HG03457 (cell line): ENCODE measurements at regions not wholly inside any gene's neighbourhood (a gene's known extent, or its start where the extent isn't known, plus 50 kb on each side); places are given as distances from the start of the nearest gene placed in this dataset.

Experiments
- ATAC-seq: cut with Tn5 transposase; IDR thresholded peaks from one replicate; pipeline ENCODE4 v1.9.1; 2021; ENCODE audit warnings: moderate number of reproducible peaks; ENCODE audit not compliant: unreplicated experiment

DNA sequence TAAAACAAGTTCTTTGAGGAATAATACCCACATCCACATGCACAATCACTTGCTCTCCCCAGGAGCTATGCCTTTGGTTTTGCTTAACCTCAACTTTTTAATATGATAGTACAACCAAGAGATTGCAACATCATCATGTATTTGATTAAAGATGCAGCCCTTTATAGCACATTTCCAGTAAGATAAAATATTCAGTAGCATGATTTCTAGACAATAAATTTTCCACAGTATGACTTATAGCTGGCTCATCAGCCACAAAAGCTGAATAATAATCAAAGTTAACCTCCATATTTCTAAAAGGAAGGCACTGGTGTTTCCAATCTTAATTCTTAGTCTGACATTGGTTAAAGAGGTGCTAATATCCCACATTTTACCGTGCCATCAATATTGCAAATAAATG, 622.5 kb downstream of the TBL1XR1 start:
- no peak for ATAC-seq

DNA sequence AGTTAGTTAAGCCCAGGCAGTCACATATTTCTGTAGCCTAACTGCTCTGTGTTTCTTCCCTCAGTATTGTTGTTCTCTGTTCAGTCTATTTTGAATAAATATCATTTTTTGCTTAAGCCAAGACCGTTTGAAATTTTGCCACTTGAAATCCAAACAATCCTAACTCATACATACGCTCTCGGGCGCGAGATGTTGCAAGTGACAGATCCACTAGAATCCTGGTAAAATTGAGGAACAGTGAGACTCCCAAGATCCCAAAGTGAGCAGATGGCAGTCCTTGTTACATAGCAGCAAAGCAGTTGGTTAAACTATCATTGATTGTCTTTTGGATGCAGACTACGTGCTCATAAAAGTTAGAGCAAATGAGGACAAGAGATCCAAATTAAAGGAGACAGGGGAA, 625.4 kb downstream of the TBL1XR1 start:
- no peak for ATAC-seq

DNA sequence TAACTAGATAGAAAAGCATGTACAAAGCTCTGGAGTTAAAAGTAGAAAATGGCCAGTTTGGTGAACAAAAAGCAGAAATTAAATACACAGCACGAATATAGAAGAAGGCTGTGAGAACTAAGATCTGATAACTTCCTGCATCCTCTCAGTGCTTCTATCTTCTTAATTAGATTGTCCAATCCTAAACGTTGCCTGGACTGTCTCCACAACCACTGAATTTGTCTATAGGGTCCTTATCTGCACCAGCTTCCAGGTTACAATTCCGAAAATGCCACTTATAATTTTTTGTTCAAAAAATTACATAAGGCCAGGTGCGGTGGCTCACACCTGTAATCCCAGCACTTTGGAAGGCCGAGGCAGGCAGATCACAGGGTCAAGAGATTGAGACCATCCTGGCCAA, 626.3 kb downstream of the TBL1XR1 start:
- no peak for ATAC-seq

DNA sequence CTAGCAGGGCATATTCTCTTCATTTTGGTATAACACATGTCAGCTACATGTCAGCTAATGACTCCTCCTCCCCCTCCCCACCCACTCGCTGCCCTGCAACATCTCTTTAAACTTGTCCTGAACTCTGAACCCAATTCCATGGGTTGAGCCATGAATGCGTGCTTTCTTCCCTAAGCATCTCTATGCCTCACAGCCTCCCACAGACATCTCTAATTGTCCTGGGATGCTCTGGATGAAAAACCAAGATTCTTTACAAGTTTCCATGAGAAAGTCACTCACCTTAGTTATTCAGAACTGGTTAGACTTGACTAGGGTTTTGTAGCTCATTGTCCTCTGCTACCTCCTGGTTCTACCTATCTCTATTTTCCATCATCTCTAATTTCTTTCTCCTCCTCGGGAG, 629.1 kb downstream of the TBL1XR1 start:
- ATAC-seq, result no peak

DNA sequence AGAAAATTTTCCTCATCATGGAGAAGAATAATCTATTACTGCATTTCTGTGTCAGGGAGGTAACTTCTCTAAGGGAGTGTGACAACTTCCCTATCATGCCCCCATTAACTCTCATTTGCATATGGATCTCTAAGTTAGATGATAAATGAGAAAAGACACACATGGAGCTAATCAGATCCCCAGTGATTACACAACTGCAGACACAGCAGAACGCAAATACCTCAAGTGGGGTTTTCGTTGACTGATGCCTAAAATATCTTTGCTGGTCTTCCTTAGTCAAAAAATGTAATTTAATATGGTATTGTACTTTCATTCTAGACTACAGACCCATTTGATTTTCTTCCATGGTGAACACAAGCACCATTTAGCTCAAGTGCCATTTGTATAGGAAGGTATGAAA, 630.5 kb downstream of the TBL1XR1 start:
- ATAC-seq, result no peak

DNA sequence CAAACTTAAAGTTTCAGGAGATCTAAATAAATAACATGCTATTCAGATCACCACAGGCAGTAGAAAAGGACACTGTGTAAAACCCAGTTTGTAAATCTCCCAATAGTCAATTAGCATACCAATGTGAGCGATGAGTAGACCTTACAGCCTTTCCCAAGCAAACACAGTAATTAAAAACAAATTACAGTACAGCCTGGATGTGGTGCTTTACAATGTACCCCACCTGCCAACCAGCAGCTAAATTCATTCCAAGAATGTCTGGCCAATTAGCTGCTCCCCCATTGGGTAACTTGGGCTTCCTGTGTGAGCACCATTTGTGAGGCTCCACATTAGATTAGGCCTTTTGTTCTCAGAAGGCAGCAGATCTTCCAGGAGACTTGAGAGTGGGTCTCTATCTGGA, 635.0 kb downstream of the TBL1XR1 start:
- no peak for ATAC-seq

DNA sequence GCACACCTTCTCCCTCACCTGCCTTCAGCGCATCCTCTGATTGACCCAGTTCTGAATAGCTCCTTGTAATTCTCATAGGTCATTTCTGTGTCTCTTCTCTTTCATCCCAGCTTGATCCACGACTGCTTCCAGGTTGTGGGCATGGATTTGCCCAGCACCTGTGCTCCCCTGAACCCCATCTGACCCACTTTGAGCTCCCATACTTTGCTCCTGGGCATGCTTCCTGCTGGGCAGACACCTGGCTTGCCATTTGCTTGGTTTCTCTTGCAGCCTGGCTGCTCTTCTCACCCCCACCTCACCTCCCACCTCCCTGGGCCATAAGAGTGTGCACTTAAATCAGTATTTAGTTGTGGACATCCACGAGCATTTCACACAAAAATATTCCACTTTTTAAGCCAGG, 635.5 kb downstream of the TBL1XR1 start:
- ATAC-seq, result no peak

DNA sequence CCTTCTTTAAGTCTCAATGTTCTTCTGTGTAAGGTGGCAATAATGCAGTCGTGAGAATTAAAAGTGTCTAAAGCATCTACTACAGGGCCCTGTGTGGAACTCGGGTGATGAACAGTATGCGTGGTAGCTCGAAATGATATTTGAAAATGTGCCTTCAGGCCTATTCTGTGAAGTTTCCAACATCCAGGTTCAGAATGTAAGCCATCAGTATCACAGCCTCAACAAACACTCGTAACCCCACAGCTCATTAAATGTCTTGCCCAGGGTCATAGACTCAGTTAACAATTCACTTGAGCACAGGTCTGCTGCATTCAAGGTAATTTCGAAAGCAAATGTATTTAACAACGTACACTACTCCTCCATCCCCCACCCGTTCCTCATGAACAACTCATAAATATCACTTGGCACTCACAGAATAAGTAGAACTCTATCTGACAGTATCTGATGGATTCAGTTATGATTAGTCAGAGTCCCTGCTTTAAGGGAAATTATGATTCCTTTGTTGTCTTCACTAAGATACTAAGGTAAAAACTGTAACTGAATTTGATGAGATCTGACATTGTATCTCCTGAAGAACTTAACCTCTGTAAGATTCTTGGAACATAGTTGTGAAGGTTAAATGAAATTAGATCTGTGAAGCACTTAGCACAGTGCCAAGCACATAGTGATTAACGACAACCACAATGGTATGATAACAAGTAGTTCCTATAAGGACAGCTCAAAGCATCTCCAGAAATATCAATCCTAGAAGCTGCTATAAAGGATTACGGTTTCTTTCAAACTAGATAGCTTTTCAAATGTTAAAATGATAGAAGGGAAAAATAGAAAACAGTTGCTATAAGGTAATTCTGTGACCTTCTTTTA, 642.3 kb downstream of the TBL1XR1 start:
- ATAC-seq, result no peak

DNA sequence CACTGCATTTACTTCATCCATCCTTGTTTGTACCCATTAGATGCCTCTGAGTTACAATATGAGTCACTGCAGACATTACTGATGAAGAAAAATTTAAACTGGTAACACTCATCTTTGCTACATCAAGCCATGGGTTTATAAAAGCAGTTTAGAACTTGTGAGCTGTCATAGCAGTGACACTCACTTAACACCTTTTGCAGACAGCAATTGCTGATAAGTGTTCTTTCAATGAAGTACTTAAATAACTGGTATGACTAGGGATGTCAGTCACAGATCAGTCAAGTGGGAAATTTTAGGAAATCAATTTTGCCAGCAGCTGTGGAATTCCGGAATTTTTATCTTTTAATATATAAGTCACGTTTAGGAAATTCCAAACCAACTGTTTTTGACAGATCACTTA, 643.0 kb downstream of the TBL1XR1 start:
- ATAC-seq, result no peak

DNA sequence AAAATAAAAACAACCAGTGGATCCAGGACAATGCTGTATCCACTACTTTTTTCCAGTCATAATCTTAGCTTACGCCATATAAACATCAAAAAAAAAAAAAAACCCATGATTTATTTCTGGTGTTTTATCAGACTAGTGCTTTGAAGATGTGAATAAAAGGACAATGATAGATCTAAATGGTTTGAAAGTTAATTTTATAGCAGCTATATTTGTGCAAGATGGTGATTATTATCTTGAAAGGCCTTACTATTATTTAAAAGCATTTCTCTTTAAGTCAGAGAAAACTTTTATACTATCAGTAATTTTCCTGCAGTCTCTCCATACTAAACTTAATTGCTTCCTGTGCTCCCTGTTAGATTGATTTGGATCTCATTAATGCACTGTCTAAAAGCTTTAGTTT, 670.3 kb downstream of the TBL1XR1 start:
- no peak for ATAC-seq

DNA sequence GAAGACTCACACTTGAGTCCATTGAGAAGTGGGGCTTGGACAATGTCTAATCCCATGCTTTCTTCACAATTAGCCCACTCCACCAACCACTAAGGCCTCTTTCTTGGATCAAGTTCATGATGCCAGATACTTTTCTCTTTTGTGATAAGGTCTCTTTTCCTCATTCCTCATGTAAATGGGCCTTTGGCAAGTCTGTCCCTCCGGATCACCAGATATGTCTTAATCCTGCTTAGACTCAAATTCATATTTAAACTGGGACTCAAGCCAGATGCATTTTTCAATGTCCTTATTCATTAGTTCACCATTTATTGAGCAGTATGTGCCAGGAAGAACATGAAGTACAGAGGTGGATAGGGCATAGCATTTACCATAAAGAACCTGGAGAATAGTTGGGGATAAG, 671.1 kb downstream of the TBL1XR1 start:
- ATAC-seq, result no peak

DNA sequence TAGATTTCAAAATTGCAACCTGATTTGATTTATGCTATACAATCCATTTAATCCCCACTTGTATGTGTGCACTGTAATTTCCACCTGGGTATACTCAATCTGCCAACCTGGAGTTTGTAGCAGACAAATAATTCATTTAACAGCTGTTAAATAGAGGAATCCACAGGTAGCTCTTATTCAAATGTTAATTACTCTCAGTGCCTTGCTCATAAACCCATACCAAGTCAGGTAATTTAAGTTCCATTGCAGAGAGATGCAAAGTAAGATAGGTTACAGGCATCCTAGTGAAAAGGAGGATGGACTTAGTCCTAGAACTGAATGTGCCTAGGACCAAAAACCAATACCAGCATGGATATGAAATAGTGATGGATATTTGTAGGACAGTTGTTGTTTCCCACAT, 674.2 kb downstream of the TBL1XR1 start:
- no peak for ATAC-seq

DNA sequence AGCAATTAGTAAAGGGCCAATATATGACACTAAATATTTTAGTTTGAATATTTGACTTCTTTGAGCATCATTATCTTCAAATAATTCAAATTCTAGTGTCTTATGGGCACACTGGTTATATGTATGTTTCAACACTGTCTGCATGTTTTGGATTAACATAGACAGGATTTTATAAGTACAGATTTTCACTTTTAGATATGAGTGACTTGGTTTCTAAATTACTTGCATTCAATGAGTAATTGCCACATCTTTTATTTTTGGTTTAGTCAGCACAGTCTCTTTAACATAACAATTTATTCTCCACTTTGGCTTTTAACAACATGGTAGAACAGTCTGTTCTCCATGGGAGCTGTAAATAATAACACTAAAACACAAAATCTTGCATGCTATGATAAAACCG, 674.8 kb downstream of the TBL1XR1 start:
- no peak for ATAC-seq

DNA sequence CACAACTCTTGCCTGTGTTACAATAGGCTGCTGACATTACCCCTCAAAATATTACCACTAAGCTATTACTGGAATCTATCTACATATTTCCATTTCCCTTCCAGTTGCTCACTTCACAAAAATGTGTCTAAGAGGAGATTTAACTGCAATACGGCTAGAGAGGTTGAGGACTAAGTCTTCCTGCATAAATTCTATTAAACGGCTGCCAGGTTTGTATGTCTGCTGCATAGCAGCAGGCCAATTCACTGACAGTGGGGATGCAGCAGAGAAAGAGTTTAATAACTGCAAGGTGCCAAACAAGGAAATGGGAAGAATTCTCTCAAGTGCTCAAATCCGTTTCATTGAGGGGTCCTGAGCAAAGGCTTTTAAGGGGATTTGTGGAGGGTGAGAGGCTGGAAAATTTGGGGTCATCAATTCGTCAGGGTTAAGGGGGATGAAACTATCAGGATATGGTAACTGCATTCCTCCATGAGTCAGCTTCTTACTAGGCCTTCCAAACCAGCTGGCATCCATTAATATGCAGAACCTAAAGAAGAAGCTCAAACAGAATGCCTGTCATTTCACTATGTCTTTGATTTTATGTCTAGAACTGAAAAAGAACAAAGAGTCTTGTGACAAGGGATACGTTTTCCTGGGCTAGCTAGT, 675.6 kb downstream of the TBL1XR1 start:
- ATAC-seq, result no peak

DNA sequence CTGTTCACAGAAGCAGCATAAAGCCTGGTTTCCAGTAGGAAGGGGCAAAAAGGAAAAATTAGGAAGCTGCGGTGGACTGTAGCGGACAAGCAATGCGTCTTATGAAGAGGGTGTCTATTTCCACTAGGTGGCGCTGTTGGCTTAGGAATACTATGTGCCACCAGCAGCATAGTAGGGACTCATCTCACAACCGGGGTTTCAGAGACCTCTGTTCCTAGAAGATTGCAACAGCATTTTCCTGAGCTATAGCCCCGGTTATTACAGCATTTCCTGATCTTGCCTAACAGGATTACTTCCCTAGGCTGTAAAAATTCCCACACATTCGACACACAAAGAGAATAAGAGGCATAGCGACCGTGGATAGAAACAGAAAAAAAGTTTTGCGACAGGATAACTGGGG, 683.0 kb downstream of the TBL1XR1 start:
- ATAC-seq, result no peak

DNA sequence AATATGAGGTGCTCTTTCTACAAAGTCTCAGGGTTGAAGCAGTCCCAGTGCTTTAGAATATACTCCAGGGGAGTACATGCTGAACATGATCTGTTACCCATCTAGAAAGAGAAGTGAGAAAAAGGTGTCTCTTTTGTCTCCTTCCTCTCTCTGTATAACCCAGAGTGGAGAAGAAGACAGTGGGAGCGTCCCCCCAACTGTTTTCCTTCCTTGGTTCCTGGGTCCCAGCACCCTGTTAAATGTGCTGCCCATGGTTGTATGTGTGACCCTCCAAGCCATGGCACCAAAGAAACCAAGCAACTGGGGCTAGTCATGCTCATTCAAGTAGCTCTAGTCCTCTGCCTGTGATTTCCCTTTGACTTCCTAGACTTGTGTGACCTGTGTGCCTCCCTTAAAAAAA, 683.7 kb downstream of the TBL1XR1 start:
- no peak for ATAC-seq

DNA sequence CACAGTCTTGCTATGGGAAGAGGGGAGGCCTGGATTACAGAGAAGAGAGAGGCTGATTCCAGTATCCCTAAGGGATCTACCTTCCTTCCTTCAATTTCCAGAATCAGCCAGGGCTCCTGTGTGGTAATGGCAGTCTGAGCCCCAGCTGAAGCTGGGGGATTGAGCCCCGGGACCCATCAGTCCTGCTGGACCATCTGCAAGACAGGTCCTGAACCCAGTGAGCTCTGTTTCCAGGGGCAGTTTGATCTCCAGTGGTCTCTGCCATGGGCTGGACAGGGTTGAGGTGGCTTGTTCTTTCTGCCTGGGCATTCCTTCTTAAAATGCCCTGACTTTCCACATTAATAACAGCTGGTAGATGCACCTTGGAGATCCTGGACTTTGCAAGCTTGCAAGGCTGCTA, 685.2 kb downstream of the TBL1XR1 start:
- no peak for ATAC-seq

DNA sequence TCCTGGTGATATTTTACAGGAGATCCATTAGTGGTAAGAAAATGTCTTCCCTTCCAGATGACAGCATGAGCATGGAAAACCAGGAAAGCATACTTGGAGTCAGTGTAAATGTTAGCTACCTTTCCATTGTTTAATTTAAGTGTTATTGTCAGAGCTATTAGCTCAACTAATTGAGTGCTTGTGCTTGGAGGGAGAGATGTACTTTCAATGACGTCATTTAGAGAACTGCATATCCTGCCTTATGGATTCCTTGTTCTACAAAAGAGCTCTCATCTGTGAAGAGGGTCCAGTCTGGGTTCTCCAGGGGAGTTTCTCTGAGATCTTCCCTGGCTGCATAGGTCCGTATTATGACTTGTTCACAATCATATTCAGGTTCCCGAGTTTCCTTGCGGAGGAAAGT, 687.2 kb downstream of the TBL1XR1 start:
- no peak for ATAC-seq

DNA sequence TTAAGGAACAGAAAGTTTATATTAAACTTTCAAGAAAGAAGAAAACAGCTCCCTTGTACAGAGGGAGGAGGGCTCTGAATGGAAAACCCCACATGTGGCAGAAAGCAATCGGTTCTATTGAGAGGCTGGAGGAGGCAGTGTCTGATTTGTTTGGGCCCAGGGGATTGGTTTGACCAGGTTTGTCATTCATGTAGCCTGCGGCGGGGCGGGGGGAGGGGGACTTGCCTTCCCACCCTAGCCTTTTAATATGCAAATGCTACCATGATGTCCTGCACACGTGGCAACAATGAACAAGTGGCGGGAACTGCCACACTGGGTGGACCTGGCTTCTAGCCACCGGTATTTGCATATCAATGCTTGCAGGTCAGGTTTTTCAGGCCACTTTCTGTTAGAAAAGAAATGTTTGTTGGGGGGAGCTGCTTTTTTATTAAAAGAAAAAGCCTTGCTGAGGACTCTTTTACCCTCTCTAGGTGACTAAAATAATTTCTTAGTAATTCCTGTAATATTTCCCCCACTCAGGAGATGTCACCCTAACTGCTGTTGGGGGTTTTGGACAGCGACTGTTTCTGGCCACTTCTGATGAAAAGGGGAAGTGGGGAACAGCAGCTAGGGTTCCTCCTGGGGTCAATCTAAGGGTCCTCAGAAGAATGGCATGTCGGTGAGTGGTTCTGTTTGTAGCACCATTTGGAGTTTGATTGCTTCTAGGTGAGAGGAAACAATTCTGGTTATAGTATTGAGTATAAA, 691.2 kb downstream of the TBL1XR1 start:
- no peak for ATAC-seq

DNA sequence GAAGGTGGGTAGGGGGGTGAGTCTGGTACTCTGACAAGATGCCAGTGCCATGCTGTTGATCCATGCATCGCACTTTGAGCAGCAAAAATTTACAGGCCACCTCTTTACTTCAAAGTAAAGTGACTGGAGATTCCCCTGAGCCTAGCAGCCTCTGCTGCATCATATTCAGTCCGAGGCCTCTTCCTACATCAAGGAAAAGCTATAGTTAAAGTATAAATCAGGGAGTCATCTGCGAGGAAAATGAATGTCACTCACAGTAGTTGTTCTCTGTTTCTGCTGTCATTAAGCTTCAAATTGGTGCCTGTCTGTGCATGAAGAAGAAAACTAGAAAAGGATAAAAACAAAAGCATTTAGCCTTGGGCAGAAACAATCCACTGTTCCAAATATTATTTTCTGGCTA, 706.2 kb downstream of the TBL1XR1 start:
- no peak for ATAC-seq

DNA sequence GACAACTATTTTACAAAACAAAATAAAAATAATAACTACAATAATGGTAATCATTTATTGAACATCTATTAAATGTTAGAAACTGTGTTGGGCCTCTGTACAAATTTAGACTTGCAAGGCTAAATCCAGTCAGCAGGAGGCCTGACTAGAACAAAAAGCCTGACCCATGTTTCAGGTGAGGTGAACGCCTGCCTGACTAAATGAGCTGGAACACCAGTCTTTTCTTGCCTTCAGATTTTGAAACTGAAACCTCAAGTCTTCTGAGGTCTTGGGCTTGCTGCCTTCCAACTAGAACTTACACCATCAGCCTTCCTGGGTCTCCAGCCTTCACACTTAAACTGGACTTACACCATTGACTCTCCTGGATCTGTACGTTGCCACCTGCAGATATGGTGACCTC, 706.9 kb downstream of the TBL1XR1 start:
- ATAC-seq, result no peak

DNA sequence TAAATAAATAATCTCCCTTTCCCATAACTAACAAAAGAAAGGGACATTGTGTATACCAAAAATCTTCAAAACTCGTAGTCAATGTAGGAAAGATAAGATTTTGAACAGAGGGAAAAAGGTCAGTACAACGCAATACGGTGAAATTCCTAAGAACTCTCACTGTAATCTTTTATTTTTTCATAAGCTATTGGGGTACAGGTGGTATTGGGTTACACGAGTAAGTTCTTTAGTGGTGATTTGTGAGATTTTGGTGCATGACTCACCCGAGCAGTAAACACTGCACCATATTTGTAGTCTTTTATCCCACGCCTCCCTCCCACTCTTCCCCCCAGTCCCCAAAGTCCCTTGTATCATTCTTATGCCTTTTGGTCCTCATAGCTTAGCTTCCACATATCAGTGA, 718.0 kb downstream of the TBL1XR1 start:
- ATAC-seq, result no peak
